CD14-positive monocyte (primary cell): ENCODE measurements at regions not wholly inside any gene's neighbourhood (a gene's known extent, or its start where the extent isn't known, plus 50 kb on each side); places are given as distances from the start of the nearest gene placed in this dataset.

Source experiments
- DNase-seq, 3 donors: peaks; one replicate each; pipeline ENCODE4 v3.0.0-alpha.2; 2011 to 2022
- H2AFZ ChIP-seq: 2 replicates; pipeline ENCODE4 v1.6.0; 2012; ENCODE audit warnings: mild to moderate bottlenecking, low read depth, low read length, inconsistent platforms; ENCODE audit not compliant: insufficient read depth, poor library complexity, severe bottlenecking
- H3K27ac ChIP-seq, 2 donors: 1 replicate in 1 of 2; 2 replicates in 1 of 2; pipeline ENCODE4 v1.5.1; 2012 to 2013; ENCODE audit warnings: low read length in 2 of 2, control low read depth in 1 of 2, inconsistent platforms in 1 of 2, low read depth in 1 of 2, mild to moderate bottlenecking in 1 of 2
- H3K27me3 ChIP-seq, 2 donors: one replicate each; pipeline versions ENCODE4 v1.6.0 to v1.6.1; 2011 to 2013; ENCODE audit warnings: low read length in 2 of 2; ENCODE audit not compliant: control insufficient read depth in 2 of 2, insufficient read depth in 2 of 2
- H3K36me3 ChIP-seq, 2 donors: replicated peaks in 1 of 2; 1 replicate in 1 of 2; 2 replicates in 1 of 2; pipeline versions ENCODE4 v1.5.1 to v1.6.1; 2012 to 2013; ENCODE audit warnings: low read length in 2 of 2, control low read depth in 1 of 2, inconsistent platforms in 1 of 2, mild to moderate bottlenecking in 1 of 2; ENCODE audit not compliant: insufficient read depth in 2 of 2, control insufficient read depth in 1 of 2
- H3K4me1 ChIP-seq, 2 donors: 1 replicate in 1 of 2; 2 replicates in 1 of 2; pipeline versions ENCODE4 v1.5.1 to v1.6.1; 2012 to 2013; ENCODE audit warnings: low read length in 2 of 2, control low read depth in 1 of 2, inconsistent platforms in 1 of 2, mild to moderate bottlenecking in 1 of 2, moderate library complexity in 1 of 2; ENCODE audit not compliant: insufficient read depth in 2 of 2, control insufficient read depth in 1 of 2
- H3K4me2 ChIP-seq: replicated peaks from 2 replicates; pipeline ENCODE3; 2012; ENCODE audit warnings: low read length, moderate library complexity, mild to moderate bottlenecking; ENCODE audit not compliant: poor library complexity, severe bottlenecking; ENCODE audit errors: extremely low read depth
- H3K4me3 ChIP-seq, 3 experiments: fragments of 200-600 bp in 1 of 3; sonication (generic) in 1 of 3; replicated peaks in 1 of 3; 1 replicate in 2 of 3; 2 replicates in 1 of 3; pipeline ENCODE4 v1.5.1; 2011 to 2013; ENCODE audit warnings: low read length in 3 of 3, mild to moderate bottlenecking in 3 of 3, control low read depth in 2 of 3, low read depth in 2 of 3, inconsistent platforms in 1 of 3, moderate library complexity in 1 of 3
- H3K79me2 ChIP-seq: 2 replicates; pipeline ENCODE4 v1.6.0; 2012; ENCODE audit warnings: mild to moderate bottlenecking, control low read depth, inconsistent platforms, low read length, moderate library complexity; ENCODE audit not compliant: insufficient read depth
- H3K9ac ChIP-seq: 2 replicates; pipeline ENCODE4 v1.6.0; 2017; ENCODE audit warnings: low read length, mild to moderate bottlenecking; ENCODE audit not compliant: insufficient read depth, poor library complexity, severe bottlenecking
- H3K9me3 ChIP-seq, 2 donors: replicated peaks in 1 of 2; 1 replicate in 1 of 2; 2 replicates in 1 of 2; pipeline versions ENCODE4 v1.5.1 to v1.6.1; 2012 to 2013; ENCODE audit warnings: low read length in 2 of 2, control low read depth in 1 of 2; ENCODE audit not compliant: control insufficient read depth in 1 of 2, insufficient read depth in 1 of 2
- H4K20me1 ChIP-seq: 2 replicates; pipeline ENCODE4 v1.6.0; 2012; ENCODE audit warnings: mild to moderate bottlenecking, low read length, control low read depth, moderate library complexity; ENCODE audit not compliant: insufficient read depth
- H3K27ac Mint-ChIP-seq, 7 donors: one replicate each; pipeline ENCODE4 v1.8.0; 2020; ENCODE audit warnings: mild to moderate bottlenecking in 7 of 7, mixed read lengths in 7 of 7, moderate library complexity in 6 of 7, inconsistent platforms in 2 of 7
- H3K27me3 Mint-ChIP-seq, 3 donors: one replicate each; pipeline ENCODE4 v1.8.0; 2021 to 2022; ENCODE audit warnings: low read depth in 3 of 3, mild to moderate bottlenecking in 3 of 3, mixed read lengths in 3 of 3, moderate library complexity in 3 of 3, inconsistent platforms in 1 of 3
- H3K36me3 Mint-ChIP-seq, 2 donors: one replicate each; pipeline ENCODE4 v1.8.0; 2020; ENCODE audit warnings: mixed read lengths in 2 of 2, inconsistent platforms in 1 of 2, mild to moderate bottlenecking in 1 of 2
- H3K4me1 Mint-ChIP-seq: one replicate; pipeline ENCODE4 v1.8.0; 2020; ENCODE audit warnings: mild to moderate bottlenecking, mixed read lengths
- H3K4me3 Mint-ChIP-seq, 2 donors: one replicate each; pipeline ENCODE4 v1.8.0; 2020; ENCODE audit warnings: mild to moderate bottlenecking in 2 of 2, mixed read lengths in 2 of 2, moderate library complexity in 1 of 2
- H3K9me3 Mint-ChIP-seq, 7 donors: one replicate each; pipeline ENCODE4 v1.8.0; 2020 to 2022; ENCODE audit warnings: mixed read lengths in 7 of 7, mild to moderate bottlenecking in 6 of 7, moderate library complexity in 6 of 7, inconsistent platforms in 2 of 7
- CTCF ChIP-seq: fragments of 200-600 bp; IDR thresholded peaks from one replicate; pipeline ENCODE4 v1.8.0; 2022; ENCODE audit warnings: antibody characterized with exemption, mild to moderate bottlenecking
- WGBS: methylation state at CpG from one replicate; pipeline ENCODE4 v1.1.5; 2013; ENCODE audit warnings: missing lambda C conversion rate; ENCODE audit not compliant: insufficient coverage; 5-methylcytosine and 5-hydroxymethylcytosine counted together
- intact Hi-C, 2 donors: fragments of 100-400 bp; cut with micrococcal nuclease; formaldehyde crosslinking; loops; one replicate each; pipeline versions ENCODE4 v1.15.0 to v1.15.1; 2023

GRCh38 chr5:171632616-171633015 lies 153.0 kb upstream of the SMIM23 start:
- H3K9me3 ChIP-seq: no peaks in the 10 kb centered on the region
- intact Hi-C loops: no loop called here
- H3K9ac ChIP-seq: no peak overlapping the region
- H2AFZ ChIP-seq: no peak overlapping the region
- no peak for TF ChIP-seq CTCF
- H3K36me3 ChIP-seq: no peaks in the 10 kb centered on the region
- no peak overlapping the region for H3K4me3 Mint-ChIP-seq
- H3K4me3 ChIP-seq: no peak overlapping the region
- peaks cover 39 to 44% of the 10 kb centered on the region in 2 donors for H3K4me1 ChIP-seq
- H3K79me2 ChIP-seq: no peaks in the 10 kb centered on the region
- H3K27me3 ChIP-seq: no peaks in the 10 kb centered on the region
- H3K27ac ChIP-seq: no peak overlapping the region
- no peak overlapping the region for H3K4me2 ChIP-seq
- peaks cover 0 to 2% (median 0%) of the 10 kb centered on the region in 3 donors for H3K27me3 Mint-ChIP-seq
- H3K4me1 Mint-ChIP-seq: peaks cover 49% of the 10 kb centered on the region
- no peaks in the 10 kb centered on the region for H3K36me3 Mint-ChIP-seq
- WGBS: no CpG with 5 or more reads among the region's 3 CpGs
- no peak overlapping the region for H3K27ac Mint-ChIP-seq
- H4K20me1 ChIP-seq: no peaks in the 10 kb centered on the region
- DNase-seq: no peak
- no peaks in the 10 kb centered on the region for H3K9me3 Mint-ChIP-seq

- peaks cover 0 to 2% (median 0%) of the 10 kb centered on the region in 3 donors for H3K27me3 Mint-ChIP-seq
- intact Hi-C loops: no loop called here
- Histone ChIP-seq H3K4me2 (peak overlapping the region; percentile 23), H3K9me3 (no peaks in the 10 kb centered on the region), H3K36me3 (no peaks in the 10 kb centered on the region), H3K27me3 (no peaks in the 10 kb centered on the region), H3K79me2 (no peaks in the 10 kb centered on the region), H2AFZ (no peak overlapping the region), H3K27ac (peak overlapping the region in 1 of 2 donors; percentile 41), H3K9ac (no peak overlapping the region), H3K4me3 (peak overlapping the region in 1 of 3 experiments; percentile 13), H3K4me1 (peaks cover 39 to 44% of the 10 kb centered on the region in 2 donors), H4K20me1 (no peaks in the 10 kb centered on the region)
- TF ChIP-seq CTCF: no peak
- no peaks in the 10 kb centered on the region for H3K9me3 Mint-ChIP-seq
- DNase-seq: peak; percentile 66 to 79 (median 77)
- H3K36me3 Mint-ChIP-seq: no peaks in the 10 kb centered on the region
- peaks cover 46% of the 10 kb centered on the region for H3K4me1 Mint-ChIP-seq
- peak overlapping the region in 1 of 2 donors; percentile 18 for H3K4me3 Mint-ChIP-seq
- H3K27ac Mint-ChIP-seq: peak overlapping the region; percentile 34 to 82 (median 62)
- 31% methylated on average over 4 of the region's 7 CpGs for WGBS
Measured at GRCh38 chr5:171633776-171634470, 151.7 kb upstream of the SMIM23 start.
